SK-N-SH treated with all-trans-retinoic acid at 6 μM for 48 hours (cell line): ENCODE measurements at regions not wholly inside any gene's neighbourhood (a gene's known extent, or its start where the extent isn't known, plus 50 kb on each side); places are given as distances from the start of the nearest gene placed in this dataset.
"Not testable (repeated sequence)": the region's sequence is repeated elsewhere in the genome, so short reads cannot be mapped to it uniquely, and the experiment has no call there.

Experiments used
- ATAC-seq: fragments of 200-7000 bp; cut with Tn5 transposase; 3 replicates; pipeline ENCODE4 v1.9.1; 2020; ENCODE audit warnings: mild to moderate bottlenecking, moderate library complexity
- ARNTL ChIP-seq: fragments of 450-650 bp; formaldehyde crosslinking; IDR thresholded peaks from 2 replicates; pipeline ENCODE4 v1.5.0; 2020; ENCODE audit warnings: low read depth, mild to moderate bottlenecking, moderate library complexity, borderline replicate concordance
- BACH2 ChIP-seq: fragments of 250-450 bp; sonication (Bioruptor Pico); IDR thresholded peaks from 2 replicates; pipeline ENCODE4 v1.9.0; 2021; ENCODE audit warnings: mild to moderate bottlenecking, borderline replicate concordance
- CSDC2 ChIP-seq: fragments of 250-450 bp; sonication (Bioruptor Pico); IDR thresholded peaks from 2 replicates; pipeline ENCODE4 v1.5.0; 2020; ENCODE audit warnings: mild to moderate bottlenecking, moderate library complexity
- ESRRG ChIP-seq: fragments of 250-450 bp; sonication (Bioruptor Pico); IDR thresholded peaks from 2 replicates; pipeline ENCODE4 v1.6.1; 2021; ENCODE audit warnings: mild to moderate bottlenecking
- ISL1 ChIP-seq: fragments of 250-450 bp; sonication (Bioruptor Pico); IDR thresholded peaks from 2 replicates; pipeline ENCODE4 v2.1.2; 2022; ENCODE audit warnings: mild to moderate bottlenecking, moderate library complexity
- OSR1 ChIP-seq: fragments of 250-450 bp; sonication (Bioruptor Pico); IDR thresholded peaks from 2 replicates; pipeline ENCODE4 v1.8.0; 2022; ENCODE audit warnings: moderate library complexity, mild to moderate bottlenecking, inconsistent platforms
- RARB ChIP-seq: fragments of 250-450 bp; sonication (Bioruptor Pico); IDR thresholded peaks from 2 replicates; pipeline ENCODE4 v1.8.0; 2021; ENCODE audit warnings: mild to moderate bottlenecking, moderate library complexity
- SNAI2 ChIP-seq: fragments of 250-450 bp; sonication (Bioruptor Pico); IDR thresholded peaks from 2 replicates; pipeline ENCODE4 v1.5.0; 2020; ENCODE audit warnings: mild to moderate bottlenecking, moderate library complexity
- TOX ChIP-seq: fragments of 250-450 bp; sonication (Bioruptor Pico); IDR thresholded peaks from 2 replicates; pipeline ENCODE4 v1.8.0; 2021; ENCODE audit warnings: mild to moderate bottlenecking, moderate library complexity, borderline replicate concordance
- ZC3H10 ChIP-seq: fragments of 250-450 bp; sonication (Bioruptor Pico); IDR thresholded peaks from 2 replicates; pipeline ENCODE4 v1.5.1; 2021; ENCODE audit warnings: mild to moderate bottlenecking, moderate library complexity
- ZFP3 ChIP-seq: fragments of 250-450 bp; sonication (Bioruptor Pico); IDR thresholded peaks from 2 replicates; pipeline ENCODE4 v1.5.0; 2020; ENCODE audit warnings: mild to moderate bottlenecking, moderate library complexity
- ZFP30 ChIP-seq: fragments of 450-650 bp; formaldehyde crosslinking; IDR thresholded peaks from 2 replicates; pipeline ENCODE4 v1.5.0; 2022; ENCODE audit warnings: mild to moderate bottlenecking, moderate library complexity
- ZNF565 ChIP-seq: fragments of 450-650 bp; formaldehyde crosslinking; conservative IDR thresholded peaks from 2 replicates; pipeline ENCODE4 v1.5.0; 2020; ENCODE audit warnings: low read depth, mild to moderate bottlenecking, moderate library complexity
- ZNF70 ChIP-seq: fragments of 450-650 bp; formaldehyde crosslinking; IDR thresholded peaks from 2 replicates; pipeline ENCODE4 v1.5.0; 2020; ENCODE audit warnings: mild to moderate bottlenecking, moderate library complexity
- ZNF8 ChIP-seq: fragments of 450-650 bp; formaldehyde crosslinking; IDR thresholded peaks from 2 replicates; pipeline ENCODE4 v1.5.0; 2020; ENCODE audit warnings: mild to moderate bottlenecking, moderate library complexity
- TF ChIP-seq, protein P1 (sequence below): fragments of 250-450 bp; sonication (Bioruptor Pico); IDR thresholded peaks from 2 replicates; pipeline ENCODE4 v1.5.0; 2020; ENCODE audit warnings: mild to moderate bottlenecking, moderate library complexity
- TF ChIP-seq, protein P2 (sequence below): fragments of 250-450 bp; sonication (Bioruptor Pico); IDR thresholded peaks from 2 replicates; pipeline ENCODE4 v1.8.0; 2021; ENCODE audit warnings: low read depth, mild to moderate bottlenecking, moderate library complexity, borderline replicate concordance
- TF ChIP-seq, protein P3 (sequence below): fragments of 250-450 bp; sonication (Bioruptor Pico); IDR thresholded peaks from 2 replicates; pipeline ENCODE4 v1.5.1; 2020; ENCODE audit warnings: low read depth, mild to moderate bottlenecking, moderate library complexity
- TF ChIP-seq, protein P4 (sequence below): fragments of 250-450 bp; sonication (Bioruptor Pico); IDR thresholded peaks from 2 replicates; pipeline ENCODE4 v1.5.1; 2021; ENCODE audit warnings: mild to moderate bottlenecking, moderate library complexity

DNA sequence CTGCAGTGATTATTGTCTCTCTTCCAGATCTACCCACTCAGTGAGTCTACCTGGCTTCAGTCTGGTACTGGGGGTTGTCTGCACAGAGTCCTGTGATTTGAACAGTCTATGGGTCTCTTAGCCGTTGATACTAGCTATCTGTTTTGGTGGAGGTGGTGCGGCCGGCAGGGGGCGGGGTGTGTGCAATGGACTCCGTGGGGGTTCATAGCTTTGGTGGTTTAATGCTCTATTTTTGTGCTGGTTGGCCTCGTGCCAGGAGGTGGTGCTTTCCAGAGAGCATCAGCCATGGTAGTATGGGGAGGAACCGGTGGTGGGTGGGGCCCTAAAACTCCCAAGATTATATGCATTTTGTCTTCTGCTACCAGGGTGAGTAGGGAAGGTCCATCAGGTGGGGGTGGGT, 1120.1 kb upstream of the FAM98A start:
- TF ChIP-seq ARNTL = no peak
- no peak for TF ChIP-seq ISL1 (CRISPR knock-in tag)
- TF ChIP-seq ESRRG (CRISPR knock-in tag) = no peak
- TF ChIP-seq ZFP30 (CRISPR knock-in tag) = no peak
- TF ChIP-seq ZNF70 (CRISPR knock-in tag) = no peak
- no peak for TF ChIP-seq ZNF565 (CRISPR knock-in tag)
- TF ChIP-seq SNAI2 (CRISPR knock-in tag) = no peak
- no peak for TF ChIP-seq BACH2 (CRISPR knock-in tag)
- no peak for TF ChIP-seq ZC3H10
- no peak for ATAC-seq

DNA sequence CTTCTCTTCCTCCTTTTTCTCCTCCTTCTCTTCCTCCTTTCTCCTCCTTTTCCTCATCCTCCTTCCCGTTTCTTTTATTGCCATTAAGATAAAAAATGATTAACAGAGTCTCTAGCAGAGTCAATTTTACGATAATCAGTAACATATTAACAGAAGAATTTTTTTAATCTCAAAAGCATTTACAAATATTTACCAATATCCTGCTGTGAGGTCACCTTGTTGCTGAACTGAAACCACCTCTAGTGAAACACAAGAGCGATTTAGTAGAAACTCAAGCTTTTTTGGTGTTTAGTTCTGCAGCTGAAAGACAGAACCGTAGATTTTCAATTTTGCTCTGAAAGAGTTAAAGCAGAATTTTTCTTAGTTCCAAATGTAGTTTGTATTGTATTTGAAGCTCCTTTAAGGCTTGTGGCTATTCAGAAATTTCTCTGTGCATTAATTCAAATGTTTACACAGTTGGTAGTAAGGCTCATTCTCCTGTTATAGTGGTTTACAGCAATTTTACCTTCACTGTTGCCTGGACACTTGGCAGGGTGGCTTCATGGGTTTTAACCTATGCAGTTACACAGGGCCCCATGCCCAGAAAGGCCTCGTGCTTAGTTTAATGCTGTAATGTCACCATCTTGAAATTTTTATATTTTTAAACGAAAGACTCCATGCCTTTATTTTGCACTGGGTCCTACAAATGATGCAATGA, 1106.6 kb upstream of the FAM98A start:
- no peak for ATAC-seq
- no peak for TF ChIP-seq ZNF8 (CRISPR knock-in tag)
- TF ChIP-seq, protein P1, sequence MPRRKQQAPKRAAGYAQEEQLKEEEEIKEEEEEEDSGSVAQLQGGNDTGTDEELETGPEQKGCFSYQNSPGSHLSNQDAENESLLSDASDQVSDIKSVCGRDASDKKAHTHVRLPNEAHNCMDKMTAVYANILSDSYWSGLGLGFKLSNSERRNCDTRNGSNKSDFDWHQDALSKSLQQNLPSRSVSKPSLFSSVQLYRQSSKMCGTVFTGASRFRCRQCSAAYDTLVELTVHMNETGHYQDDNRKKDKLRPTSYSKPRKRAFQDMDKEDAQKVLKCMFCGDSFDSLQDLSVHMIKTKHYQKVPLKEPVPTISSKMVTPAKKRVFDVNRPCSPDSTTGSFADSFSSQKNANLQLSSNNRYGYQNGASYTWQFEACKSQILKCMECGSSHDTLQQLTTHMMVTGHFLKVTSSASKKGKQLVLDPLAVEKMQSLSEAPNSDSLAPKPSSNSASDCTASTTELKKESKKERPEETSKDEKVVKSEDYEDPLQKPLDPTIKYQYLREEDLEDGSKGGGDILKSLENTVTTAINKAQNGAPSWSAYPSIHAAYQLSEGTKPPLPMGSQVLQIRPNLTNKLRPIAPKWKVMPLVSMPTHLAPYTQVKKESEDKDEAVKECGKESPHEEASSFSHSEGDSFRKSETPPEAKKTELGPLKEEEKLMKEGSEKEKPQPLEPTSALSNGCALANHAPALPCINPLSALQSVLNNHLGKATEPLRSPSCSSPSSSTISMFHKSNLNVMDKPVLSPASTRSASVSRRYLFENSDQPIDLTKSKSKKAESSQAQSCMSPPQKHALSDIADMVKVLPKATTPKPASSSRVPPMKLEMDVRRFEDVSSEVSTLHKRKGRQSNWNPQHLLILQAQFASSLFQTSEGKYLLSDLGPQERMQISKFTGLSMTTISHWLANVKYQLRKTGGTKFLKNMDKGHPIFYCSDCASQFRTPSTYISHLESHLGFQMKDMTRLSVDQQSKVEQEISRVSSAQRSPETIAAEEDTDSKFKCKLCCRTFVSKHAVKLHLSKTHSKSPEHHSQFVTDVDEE (CRISPR knock-in tag) = no peak
- TF ChIP-seq ZFP30 (CRISPR knock-in tag) = no peak
- TF ChIP-seq, protein P2, sequence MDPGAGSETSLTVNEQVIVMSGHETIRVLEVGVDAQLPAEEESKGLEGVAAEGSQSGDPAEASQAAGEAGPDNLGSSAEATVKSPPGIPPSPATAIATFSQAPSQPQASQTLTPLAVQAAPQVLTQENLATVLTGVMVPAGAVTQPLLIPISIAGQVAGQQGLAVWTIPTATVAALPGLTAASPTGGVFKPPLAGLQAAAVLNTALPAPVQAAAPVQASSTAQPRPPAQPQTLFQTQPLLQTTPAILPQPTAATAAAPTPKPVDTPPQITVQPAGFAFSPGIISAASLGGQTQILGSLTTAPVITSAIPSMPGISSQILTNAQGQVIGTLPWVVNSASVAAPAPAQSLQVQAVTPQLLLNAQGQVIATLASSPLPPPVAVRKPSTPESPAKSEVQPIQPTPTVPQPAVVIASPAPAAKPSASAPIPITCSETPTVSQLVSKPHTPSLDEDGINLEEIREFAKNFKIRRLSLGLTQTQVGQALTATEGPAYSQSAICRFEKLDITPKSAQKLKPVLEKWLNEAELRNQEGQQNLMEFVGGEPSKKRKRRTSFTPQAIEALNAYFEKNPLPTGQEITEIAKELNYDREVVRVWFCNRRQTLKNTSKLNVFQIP (CRISPR knock-in tag) = no peak
- no peak for TF ChIP-seq SNAI2 (CRISPR knock-in tag)
- TF ChIP-seq RARB (CRISPR knock-in tag) = no peak
- TF ChIP-seq, protein P3, sequence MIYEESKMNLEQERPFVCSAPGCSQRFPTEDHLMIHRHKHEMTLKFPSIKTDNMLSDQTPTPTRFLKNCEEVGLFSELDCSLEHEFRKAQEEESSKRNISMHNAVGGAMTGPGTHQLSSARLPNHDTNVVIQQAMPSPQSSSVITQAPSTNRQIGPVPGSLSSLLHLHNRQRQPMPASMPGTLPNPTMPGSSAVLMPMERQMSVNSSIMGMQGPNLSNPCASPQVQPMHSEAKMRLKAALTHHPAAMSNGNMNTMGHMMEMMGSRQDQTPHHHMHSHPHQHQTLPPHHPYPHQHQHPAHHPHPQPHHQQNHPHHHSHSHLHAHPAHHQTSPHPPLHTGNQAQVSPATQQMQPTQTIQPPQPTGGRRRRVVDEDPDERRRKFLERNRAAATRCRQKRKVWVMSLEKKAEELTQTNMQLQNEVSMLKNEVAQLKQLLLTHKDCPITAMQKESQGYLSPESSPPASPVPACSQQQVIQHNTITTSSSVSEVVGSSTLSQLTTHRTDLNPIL (CRISPR knock-in tag) = no peak
- no peak for TF ChIP-seq ZFP3
- TF ChIP-seq ARNTL = no peak
- TF ChIP-seq ZC3H10 = no peak
- TF ChIP-seq CSDC2 (CRISPR knock-in tag) = no peak
- no peak for TF ChIP-seq ZNF565 (CRISPR knock-in tag)

DNA sequence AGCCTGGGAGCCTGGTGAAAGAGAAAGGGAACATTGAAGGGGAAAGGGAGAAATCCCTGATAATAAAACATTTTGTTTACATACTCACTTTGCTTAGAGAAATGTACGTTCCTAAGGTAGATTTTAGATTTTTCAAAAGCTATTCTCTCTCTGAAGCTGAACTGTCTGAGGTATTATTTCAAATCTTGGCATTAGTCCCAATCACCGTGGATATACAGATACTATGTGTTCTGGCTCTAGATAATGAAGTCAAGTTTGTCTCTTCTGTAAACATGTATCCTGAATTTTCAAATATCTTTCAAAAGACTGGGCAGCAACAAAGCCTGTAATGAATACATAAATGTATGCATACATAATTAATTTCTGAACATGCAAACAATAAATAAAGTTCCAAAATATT, 1104.2 kb upstream of the FAM98A start:
- TF ChIP-seq, protein P2 (CRISPR knock-in tag) = no peak
- TF ChIP-seq BACH2 (CRISPR knock-in tag) = no peak
- no peak for TF ChIP-seq ZFP30 (CRISPR knock-in tag)
- TF ChIP-seq, protein P3 (CRISPR knock-in tag) = no peak
- TF ChIP-seq ZFP3 = no peak
- no peak for TF ChIP-seq ZNF565 (CRISPR knock-in tag)
- no peak for TF ChIP-seq ARNTL
- TF ChIP-seq ISL1 (CRISPR knock-in tag) = no peak
- TF ChIP-seq OSR1 = no peak
- TF ChIP-seq TOX (CRISPR knock-in tag) = no peak
- TF ChIP-seq, protein P4, sequence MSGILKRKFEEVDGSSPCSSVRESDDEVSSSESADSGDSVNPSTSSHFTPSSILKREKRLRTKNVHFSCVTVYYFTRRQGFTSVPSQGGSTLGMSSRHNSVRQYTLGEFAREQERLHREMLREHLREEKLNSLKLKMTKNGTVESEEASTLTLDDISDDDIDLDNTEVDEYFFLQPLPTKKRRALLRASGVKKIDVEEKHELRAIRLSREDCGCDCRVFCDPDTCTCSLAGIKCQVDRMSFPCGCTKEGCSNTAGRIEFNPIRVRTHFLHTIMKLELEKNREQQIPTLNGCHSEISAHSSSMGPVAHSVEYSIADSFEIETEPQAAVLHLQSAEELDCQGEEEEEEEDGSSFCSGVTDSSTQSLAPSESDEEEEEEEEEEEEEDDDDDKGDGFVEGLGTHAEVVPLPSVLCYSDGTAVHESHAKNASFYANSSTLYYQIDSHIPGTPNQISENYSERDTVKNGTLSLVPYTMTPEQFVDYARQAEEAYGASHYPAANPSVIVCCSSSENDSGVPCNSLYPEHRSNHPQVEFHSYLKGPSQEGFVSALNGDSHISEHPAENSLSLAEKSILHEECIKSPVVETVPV = no peak
- TF ChIP-seq ESRRG (CRISPR knock-in tag) = no peak
- no peak for ATAC-seq

DNA sequence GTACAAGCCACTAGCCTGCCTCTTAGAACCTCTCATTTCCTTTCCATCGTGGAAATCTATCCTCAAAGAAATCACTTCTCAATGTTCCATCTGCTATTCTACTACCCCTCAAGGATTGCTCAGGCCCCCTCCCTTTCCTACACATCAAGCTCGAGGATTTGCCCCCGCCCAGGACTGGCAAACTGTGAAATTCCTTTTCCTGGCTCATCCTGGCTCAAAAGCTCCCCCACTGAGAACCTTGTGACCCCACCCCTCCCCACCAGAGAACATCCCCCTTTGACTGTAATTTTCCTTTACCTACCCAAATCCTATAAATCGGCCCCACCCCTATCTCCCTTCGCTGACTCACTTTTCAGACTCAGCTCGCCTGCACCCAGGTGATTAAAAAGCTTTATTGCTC, 1103.3 kb upstream of the FAM98A start:
- ATAC-seq = not testable (repeated sequence)

DNA sequence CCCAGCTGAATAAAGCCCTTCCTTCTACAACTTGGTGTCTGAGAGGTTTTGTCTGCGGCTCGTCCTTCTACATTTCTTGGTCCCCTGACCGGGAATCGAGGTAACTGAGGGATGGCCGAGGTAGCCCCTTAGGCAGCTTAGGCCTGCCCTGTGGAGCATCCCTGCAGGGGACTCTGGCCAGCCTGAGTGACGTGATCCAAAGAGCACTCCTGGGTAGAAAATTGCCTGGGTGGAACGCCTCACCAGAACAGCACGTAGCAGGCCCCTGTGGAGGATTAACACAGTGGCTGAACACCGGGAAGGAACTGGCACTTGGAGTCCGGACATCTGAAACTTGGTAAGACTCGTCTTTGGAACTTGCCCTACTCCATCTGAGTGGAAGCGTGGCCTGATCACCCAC, 1078.5 kb upstream of the FAM98A start:
- ATAC-seq = not testable (repeated sequence)

DNA sequence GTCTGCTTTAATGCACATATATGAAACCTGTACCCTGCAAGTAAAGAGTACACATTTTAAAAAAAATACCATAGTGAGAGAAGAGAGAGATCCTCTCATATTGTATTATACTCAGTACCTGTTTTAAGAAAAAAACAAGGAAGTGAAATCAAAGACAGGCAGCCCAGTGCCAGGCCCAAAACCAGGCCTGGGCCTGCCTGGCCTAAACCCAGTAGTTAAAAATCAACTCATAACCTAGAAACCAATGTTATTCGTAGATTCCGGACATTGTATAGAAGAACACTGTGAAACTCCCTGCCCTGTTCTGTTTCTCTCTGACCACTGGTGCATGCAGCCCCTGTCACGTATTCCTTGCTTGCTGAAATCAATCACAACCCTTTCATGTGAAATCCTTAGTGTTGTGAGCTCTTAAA, 1078.0 kb upstream of the FAM98A start:
- ATAC-seq = not testable (repeated sequence)
